ENCODE measurements at regions not wholly inside any gene's neighbourhood (a gene's known extent, or its start where the extent isn't known, plus 50 kb on each side); places are given as distances from the start of the nearest gene placed in this dataset.

DNA sequence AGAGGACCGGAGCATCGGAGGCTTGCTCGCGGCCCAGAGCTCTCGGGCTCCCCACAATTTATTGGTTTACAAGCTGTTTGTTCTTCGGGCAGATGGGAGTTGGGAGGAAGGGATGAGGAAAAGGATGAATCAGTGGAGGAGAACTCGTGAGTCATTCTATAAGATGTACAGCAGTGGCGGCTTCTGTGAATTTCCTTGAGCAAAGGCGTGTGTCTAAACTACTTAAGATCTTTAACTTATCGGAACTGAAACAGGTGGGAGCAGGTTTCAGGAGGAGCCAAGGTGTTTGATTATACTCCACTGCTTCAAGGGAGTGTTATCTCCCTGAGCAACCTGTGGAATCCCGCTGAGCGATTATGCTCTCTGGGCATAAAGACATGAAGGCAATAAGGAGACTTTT is 50.5 kb upstream of the IBTK start:
- peak; percentile 90 for DNase-seq (ENCODE audit: low read depth)
- TF ChIP-seq, protein P1, sequence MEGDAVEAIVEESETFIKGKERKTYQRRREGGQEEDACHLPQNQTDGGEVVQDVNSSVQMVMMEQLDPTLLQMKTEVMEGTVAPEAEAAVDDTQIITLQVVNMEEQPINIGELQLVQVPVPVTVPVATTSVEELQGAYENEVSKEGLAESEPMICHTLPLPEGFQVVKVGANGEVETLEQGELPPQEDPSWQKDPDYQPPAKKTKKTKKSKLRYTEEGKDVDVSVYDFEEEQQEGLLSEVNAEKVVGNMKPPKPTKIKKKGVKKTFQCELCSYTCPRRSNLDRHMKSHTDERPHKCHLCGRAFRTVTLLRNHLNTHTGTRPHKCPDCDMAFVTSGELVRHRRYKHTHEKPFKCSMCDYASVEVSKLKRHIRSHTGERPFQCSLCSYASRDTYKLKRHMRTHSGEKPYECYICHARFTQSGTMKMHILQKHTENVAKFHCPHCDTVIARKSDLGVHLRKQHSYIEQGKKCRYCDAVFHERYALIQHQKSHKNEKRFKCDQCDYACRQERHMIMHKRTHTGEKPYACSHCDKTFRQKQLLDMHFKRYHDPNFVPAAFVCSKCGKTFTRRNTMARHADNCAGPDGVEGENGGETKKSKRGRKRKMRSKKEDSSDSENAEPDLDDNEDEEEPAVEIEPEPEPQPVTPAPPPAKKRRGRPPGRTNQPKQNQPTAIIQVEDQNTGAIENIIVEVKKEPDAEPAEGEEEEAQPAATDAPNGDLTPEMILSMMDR (IDR thresholded peaks at IDR 0.05; ENCODE audit: insufficient read depth, low read depth, low read length, missing control alignments) = no peak
- H3K4me3 ChIP-seq (ENCODE audit: low read length) = no peak overlapping the region

Measured in epithelial cell of esophagus (primary cell).